PC-3 (cell line): ENCODE measurements at regions not wholly inside any gene's neighbourhood (a gene's known extent, or its start where the extent isn't known, plus 50 kb on each side); places are given as distances from the start of the nearest gene placed in this dataset.

Experiments
- CTCF ChIP-seq: fragments of 300-600 bp; sonication (generic); conservative IDR thresholded peaks from 2 replicates; pipeline ENCODE4 v1.5.1; 2017; ENCODE audit warnings: antibody characterized with exemption, low read depth, mild to moderate bottlenecking, low read length
- EZH2 ChIP-seq: fragments of 300-600 bp; sonication (generic); IDR thresholded peaks from one replicate; pipeline ENCODE4 v1.6.1; 2017; ENCODE audit warnings: antibody characterized with exemption, mild to moderate bottlenecking, low read length; ENCODE audit not compliant: unreplicated experiment
- EZH2phosphoT487 ChIP-seq: fragments of 300-600 bp; sonication (generic); IDR thresholded peaks from 2 replicates; pipeline ENCODE4 v1.6.1; 2018; ENCODE audit warnings: mild to moderate bottlenecking, antibody characterized with exemption, low read length, borderline replicate concordance

GRCh38 chr1:231108516-231109302 lies 53.1 kb upstream of the TRIM67 start:
- TF ChIP-seq CTCF, result no peak
- no peak for TF ChIP-seq EZH2
- TF ChIP-seq EZH2phosphoT487, result no peak
